ENCODE measurements at regions not wholly inside any gene's neighbourhood (a gene's known extent, or its start where the extent isn't known, plus 50 kb on each side); places are given as distances from the start of the nearest gene placed in this dataset.
A peak's percentile ranks its signal among the peaks of the same experiment; 100 is the strongest.

DNA sequence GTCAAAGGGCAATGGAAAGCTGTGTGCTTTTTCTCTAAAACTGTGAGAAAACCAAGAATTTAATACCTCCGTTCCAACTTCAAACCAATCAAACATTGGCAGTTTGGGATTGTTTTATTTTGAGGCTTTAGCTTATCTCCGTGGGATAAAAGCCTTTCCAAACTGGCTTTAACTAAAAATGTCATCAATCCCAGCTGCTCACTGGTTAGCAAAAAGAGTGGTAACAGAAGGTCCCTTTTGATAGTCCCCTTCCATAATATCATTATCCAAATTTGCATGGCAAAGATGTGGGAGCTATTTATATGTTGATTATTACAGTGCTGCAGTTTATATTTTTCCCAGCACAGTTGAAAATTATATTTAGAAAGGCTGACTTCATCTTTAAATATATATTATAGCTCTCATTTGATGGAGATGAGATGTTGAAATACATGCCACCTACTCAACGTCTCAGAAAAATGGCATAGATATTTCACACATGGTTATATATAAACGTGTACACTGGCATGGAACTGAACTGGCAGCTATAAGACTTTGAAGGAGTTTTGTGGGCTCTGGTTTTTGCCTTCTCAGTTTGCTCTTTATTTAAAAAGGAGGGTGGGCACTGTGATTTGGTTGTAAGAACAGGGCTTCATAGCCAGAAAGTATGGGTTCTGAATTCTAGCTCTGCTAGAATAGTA is 707.1 kb upstream of the SLIT2 start:
- Histone ChIP-seq H3K4me3 (no peak overlapping the region), H3K27ac (no peak overlapping the region), H3K36me3 (no peaks in the 10 kb centered on the region), H3K4me1 (no peaks in the 10 kb centered on the region), H3K27me3 (no peaks in the 10 kb centered on the region), H3K9me3 (no peaks in the 10 kb centered on the region)
- intact Hi-C loops (cut with DNase I) = no loop called here
- WGBS, 2 donors = 75 to 79% methylated on average over 4 of the region's 4 CpGs
- DNase-seq = no peak
- TF ChIP-seq, protein P1, sequence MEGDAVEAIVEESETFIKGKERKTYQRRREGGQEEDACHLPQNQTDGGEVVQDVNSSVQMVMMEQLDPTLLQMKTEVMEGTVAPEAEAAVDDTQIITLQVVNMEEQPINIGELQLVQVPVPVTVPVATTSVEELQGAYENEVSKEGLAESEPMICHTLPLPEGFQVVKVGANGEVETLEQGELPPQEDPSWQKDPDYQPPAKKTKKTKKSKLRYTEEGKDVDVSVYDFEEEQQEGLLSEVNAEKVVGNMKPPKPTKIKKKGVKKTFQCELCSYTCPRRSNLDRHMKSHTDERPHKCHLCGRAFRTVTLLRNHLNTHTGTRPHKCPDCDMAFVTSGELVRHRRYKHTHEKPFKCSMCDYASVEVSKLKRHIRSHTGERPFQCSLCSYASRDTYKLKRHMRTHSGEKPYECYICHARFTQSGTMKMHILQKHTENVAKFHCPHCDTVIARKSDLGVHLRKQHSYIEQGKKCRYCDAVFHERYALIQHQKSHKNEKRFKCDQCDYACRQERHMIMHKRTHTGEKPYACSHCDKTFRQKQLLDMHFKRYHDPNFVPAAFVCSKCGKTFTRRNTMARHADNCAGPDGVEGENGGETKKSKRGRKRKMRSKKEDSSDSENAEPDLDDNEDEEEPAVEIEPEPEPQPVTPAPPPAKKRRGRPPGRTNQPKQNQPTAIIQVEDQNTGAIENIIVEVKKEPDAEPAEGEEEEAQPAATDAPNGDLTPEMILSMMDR (IDR thresholded peaks at IDR 0.05) = no peak
- TF ChIP-seq POLR2A (IDR thresholded peaks at IDR 0.05) (no peak), POLR2AphosphoS5 (IDR thresholded peaks at IDR 0.05) (no peak), EP300 (IDR thresholded peaks at IDR 0.05) (no peak)

DNA sequence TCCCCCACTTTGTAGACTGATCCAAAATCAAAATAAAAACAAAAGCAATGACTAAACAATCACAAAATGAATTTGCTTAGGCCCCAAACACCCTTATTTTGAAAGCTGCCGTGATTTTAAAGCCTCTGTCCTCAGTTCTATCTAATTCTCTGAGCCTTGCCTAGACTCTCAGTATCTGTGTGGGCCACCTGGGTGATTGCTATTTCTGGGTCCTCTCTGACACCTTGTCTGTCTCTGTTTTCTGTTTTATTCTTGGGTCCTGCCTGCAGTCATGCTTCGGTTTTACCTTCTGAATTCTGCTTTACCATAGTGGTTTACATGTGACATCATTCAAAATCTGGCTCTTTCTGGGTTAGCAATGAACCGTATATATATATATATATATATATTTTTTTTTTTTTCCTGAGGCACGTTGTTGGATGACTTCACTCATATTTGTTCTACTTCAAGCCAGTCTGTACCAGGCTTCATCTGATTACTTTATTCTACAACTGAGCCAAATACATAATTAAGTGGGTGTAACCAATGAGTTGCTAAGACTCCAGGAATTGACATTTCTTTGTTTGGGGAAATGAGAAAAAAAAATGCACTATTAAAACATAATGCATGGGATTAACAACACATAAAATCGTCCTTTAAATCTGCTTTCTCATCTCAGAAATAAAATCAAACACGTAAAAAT is 710.7 kb upstream of the SLIT2 start:
- intact Hi-C loops (cut with DNase I) = no loop called here
- Histone ChIP-seq H3K9me3 (no peaks in the 10 kb centered on the region), H3K4me3 (no peak overlapping the region), H3K27me3 (no peaks in the 10 kb centered on the region), H3K36me3 (no peaks in the 10 kb centered on the region), H3K4me1 (no peaks in the 10 kb centered on the region), H3K27ac (no peak overlapping the region)
- no peak for TF ChIP-seq EP300 (IDR thresholded peaks at IDR 0.05)
- TF ChIP-seq, protein P1 (IDR thresholded peaks at IDR 0.05) = no peak
- TF ChIP-seq POLR2AphosphoS5 (IDR thresholded peaks at IDR 0.05) = no peak
- TF ChIP-seq POLR2A (IDR thresholded peaks at IDR 0.05) = no peak
- no peak for DNase-seq
- 78 to 79% methylated on average over 6 of the region's 6 CpGs for whole genome bisulfite sequencing, 2 donors

DNA sequence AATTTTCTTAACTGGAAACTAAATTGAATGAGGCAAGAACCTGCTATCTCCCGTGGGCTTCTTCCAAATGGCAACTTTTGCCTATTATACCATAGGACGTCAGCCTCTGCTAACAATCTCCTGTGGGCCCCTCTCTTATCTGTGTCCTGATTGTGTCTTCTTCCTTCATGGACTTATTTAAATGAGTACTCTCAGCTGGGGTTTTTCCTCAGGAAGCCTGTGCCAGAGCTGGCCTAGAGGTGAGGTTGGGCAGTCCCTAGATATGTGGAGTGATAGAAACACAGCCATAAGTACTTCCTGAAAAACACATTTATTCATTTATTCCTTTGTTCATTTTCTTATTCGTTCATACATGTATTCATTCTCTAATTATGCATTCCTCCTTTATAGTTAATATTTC is 712.5 kb upstream of the SLIT2 start:
- peaks cover 0 to 6% (median 0%) of the 10 kb centered on the region in 4 donors for H3K4me1 ChIP-seq
- no peak overlapping the region for H3K27ac ChIP-seq
- no peaks in the 10 kb centered on the region for H3K9me3 ChIP-seq
- intact Hi-C loops (cut with DNase I) = no loop called here
- no peak for DNase-seq
- no peak for TF ChIP-seq POLR2A (IDR thresholded peaks at IDR 0.05)
- TF ChIP-seq POLR2AphosphoS5 (IDR thresholded peaks at IDR 0.05) = no peak
- no peak for TF ChIP-seq EP300 (IDR thresholded peaks at IDR 0.05)
- TF ChIP-seq, protein P1 (IDR thresholded peaks at IDR 0.05) = no peak
- WGBS, 2 donors = 69 to 76% methylated on average over 3 of the region's 3 CpGs
- no peaks in the 10 kb centered on the region for H3K27me3 ChIP-seq
- H3K36me3 ChIP-seq = no peaks in the 10 kb centered on the region
- H3K4me3 ChIP-seq = no peak overlapping the region

DNA sequence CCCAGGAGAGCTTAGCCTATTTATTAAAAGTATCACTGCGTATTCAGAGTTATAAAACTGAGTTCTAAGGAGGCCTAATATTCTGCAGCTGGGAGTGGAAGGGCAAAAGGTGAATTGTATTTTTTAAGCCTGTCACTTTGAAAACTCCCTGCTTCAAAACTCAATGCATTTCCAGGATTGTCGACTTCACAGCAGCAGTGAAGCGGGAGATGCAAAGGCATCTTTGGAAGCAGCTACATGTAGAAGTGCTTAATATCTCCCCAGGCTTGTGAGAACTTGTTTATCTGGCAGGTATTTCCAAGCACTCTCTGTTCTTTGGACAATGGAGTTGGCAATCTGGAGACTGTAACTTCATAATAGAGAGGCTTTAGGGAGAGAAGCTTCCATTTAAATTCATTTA is 717.5 kb upstream of the SLIT2 start:
- Histone ChIP-seq H3K4me3 (no peak overlapping the region), H3K36me3 (no peaks in the 10 kb centered on the region), H3K27ac (peak overlapping the region in 1 of 4 donors; percentile 43), H3K9me3 (no peaks in the 10 kb centered on the region), H3K27me3 (no peaks in the 10 kb centered on the region), H3K4me1 (peaks cover 0 to 11% (median 0%) of the 10 kb centered on the region in 4 donors)
- TF ChIP-seq POLR2A (IDR thresholded peaks at IDR 0.05) (no peak), POLR2AphosphoS5 (IDR thresholded peaks at IDR 0.05) (peak in 1 of 4 donors; percentile 34)
- intact Hi-C loops (cut with DNase I) = no loop called here
- no peak for DNase-seq
- 84 to 91% methylated on average over 3 of the region's 3 CpGs for WGBS, 2 donors

DNA sequence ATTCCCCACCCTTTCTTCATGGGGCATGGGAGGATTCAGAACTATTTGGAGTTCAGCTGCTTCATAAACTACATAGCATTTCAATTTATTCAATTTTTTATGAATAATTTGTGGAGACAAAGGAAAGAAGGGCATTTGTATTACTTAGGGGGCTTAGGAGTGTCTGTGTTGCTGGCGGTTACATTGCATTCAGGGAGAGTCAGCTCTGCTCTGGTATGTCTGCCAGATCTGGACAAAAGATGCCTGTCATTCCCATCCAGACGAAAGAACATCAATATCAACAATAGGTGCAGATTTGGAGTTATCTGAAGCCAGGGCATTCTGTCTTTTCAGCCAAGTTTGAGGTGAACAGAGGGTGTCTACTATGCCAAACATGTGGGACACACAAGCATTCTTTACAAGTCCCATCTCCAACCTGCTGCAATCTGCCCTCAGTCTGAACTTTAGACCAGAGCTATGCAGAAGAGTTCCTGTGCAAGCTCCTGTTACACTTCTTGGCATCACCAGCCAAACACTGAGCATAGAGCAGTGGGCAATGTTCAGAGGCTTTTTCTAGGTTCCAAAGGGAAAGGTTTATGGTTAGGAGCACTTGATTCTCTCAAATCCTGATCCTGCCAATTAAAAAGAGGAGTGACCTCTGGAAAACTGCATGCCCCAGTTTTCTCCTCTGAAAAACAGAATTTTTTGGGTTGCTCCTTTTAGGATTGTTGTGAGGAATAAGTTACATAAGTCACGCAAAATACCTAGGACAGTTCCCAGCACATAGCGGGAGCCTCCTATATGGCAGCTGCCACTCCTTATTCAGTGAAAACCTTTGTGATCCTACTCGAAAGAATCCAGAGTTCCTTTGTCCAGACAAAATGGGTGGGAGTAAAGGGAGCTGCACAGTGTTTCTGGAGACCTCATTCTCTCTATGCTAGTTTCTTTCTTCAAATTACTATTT is 719.5 kb upstream of the SLIT2 start:
- Histone ChIP-seq H3K4me3 (no peak overlapping the region), H3K4me1 (peaks cover 0 to 11% (median 0%) of the 10 kb centered on the region in 4 donors), H3K27me3 (no peaks in the 10 kb centered on the region), H3K9me3 (no peaks in the 10 kb centered on the region), H3K27ac (no peak overlapping the region), H3K36me3 (no peaks in the 10 kb centered on the region)
- WGBS, 2 donors = 78 to 83% methylated on average over 5 of the region's 5 CpGs
- intact Hi-C loops (cut with DNase I) = no loop called here
- DNase-seq = no peak
- TF ChIP-seq, protein P1 (IDR thresholded peaks at IDR 0.05) = no peak
- TF ChIP-seq EP300 (IDR thresholded peaks at IDR 0.05) (no peak), POLR2A (IDR thresholded peaks at IDR 0.05) (no peak), POLR2AphosphoS5 (IDR thresholded peaks at IDR 0.05) (no peak)

Measured in sigmoid colon (tissue), 6 donors.